Spleen (tissue), 7 donors: ENCODE measurements at regions not wholly inside any gene's neighbourhood (a gene's known extent, or its start where the extent isn't known, plus 50 kb on each side); places are given as distances from the start of the nearest gene placed in this dataset.

Source experiments
- CTCF ChIP-seq, 11 experiments: fragments of 200-600 bp in 7 of 11; fragments of 450-650 bp in 4 of 11; sonication (generic) in 4 of 11; IDR thresholded peaks in 8 of 11; conservative IDR thresholded peaks in 3 of 11; 1 replicate in 7 of 11; 2 replicates in 4 of 11; pipeline versions ENCODE4 v1.4.0 to v1.8.0; 2016 to 2021; ENCODE audit warnings: antibody characterized with exemption in 11 of 11, inconsistent platforms in 4 of 11, mild to moderate bottlenecking in 1 of 11
- POLR2A ChIP-seq, 3 donors: fragments of 450-650 bp; IDR thresholded peaks; one replicate each; pipeline ENCODE4 v1.5.1; 2017; ENCODE audit warnings: antibody characterized with exemption in 3 of 3, mild to moderate bottlenecking in 1 of 3
- POLR2AphosphoS5 ChIP-seq, 3 donors: sonication (generic); formaldehyde crosslinking; IDR thresholded peaks; one replicate each; pipeline ENCODE4 v1.5.1; 2017; ENCODE audit warnings: antibody characterized with exemption in 3 of 3
- donor health status: DM: no; HTN: no; CAD: no; lungs with moderate emphysema.
- donor health status: DM: no; HTN: no; CAD: no.
- donor health status: DM: no; HTN: no; CAD: no.

- TF ChIP-seq CTCF (IDR thresholded peaks at IDR 0.05 in 8 of 11, conservative IDR thresholded peaks at IDR 0.05 in 3 of 11) (no peak), POLR2A (IDR thresholded peaks at IDR 0.05) (no peak), POLR2AphosphoS5 (IDR thresholded peaks at IDR 0.05) (no peak)
Measured at GRCh38 chr4:176579226-176579625, 213.5 kb downstream of the VEGFC start.
